ENCODE measurements at regions not wholly inside any gene's neighbourhood (a gene's known extent, or its start where the extent isn't known, plus 50 kb on each side); places are given as distances from the start of the nearest gene placed in this dataset.

GRCh38 chr12:66774929-66775328, 96.1 kb upstream of the GRIP1 start:
- Histone ChIP-seq H4K20me1 (replicated peaks; ENCODE audit: control insufficient read depth, insufficient read depth, low read length) (no peaks in the 10 kb centered on the region), H3K27ac (ENCODE audit: extremely low read depth, low read depth, low read length) (no peak overlapping the region), H3K9me3 (replicated peaks; ENCODE audit: control insufficient read depth, insufficient read depth, low read depth, low read length) (no peaks in the 10 kb centered on the region), H3K4me2 (ENCODE audit: insufficient read depth, low read length) (no peak overlapping the region), H3K27me3 (ENCODE audit: control insufficient read depth in 2 of 2, insufficient read depth in 2 of 2, low read length in 2 of 2) (no peaks in the 10 kb centered on the region), H3K79me2 (ENCODE audit: control insufficient read depth, insufficient read depth, low read length) (no peaks in the 10 kb centered on the region), H3K4me3 (no peak overlapping the region), H3K9me1 (ENCODE audit: control insufficient read depth, insufficient read depth, low read length) (no peaks in the 10 kb centered on the region), H3K9ac (ENCODE audit: insufficient read depth in 1 of 2, low read depth in 2 of 2, low read length in 2 of 2) (no peak overlapping the region), H2AFZ (ENCODE audit: low read depth, low read length) (no peak overlapping the region), H3K36me3 (ENCODE audit: control insufficient read depth, insufficient read depth, low read length) (no peaks in the 10 kb centered on the region), H3K4me1 (replicated peaks in 1 of 2; ENCODE audit: control insufficient read depth in 2 of 2, insufficient read depth in 2 of 2, low read length in 2 of 2) (no peaks in the 10 kb centered on the region)
- intact Hi-C loops (cut with micrococcal nuclease) (no loop called here), in situ Hi-C loops (cut with MboI) (no loop called here)
- FAIRE-seq (no peak), ATAC-seq (no peak), DNase-seq (ENCODE audit: extremely low read depth in 1 of 4, low spot score in 3 of 4) (no peak)
- no peak for TF ChIP-seq ZNF76 (CRISPR knock-in tag; IDR thresholded peaks at IDR 0.05; ENCODE audit: borderline replicate concordance)
- TF ChIP-seq ZNF77 (CRISPR knock-in tag; IDR thresholded peaks at IDR 0.05) = no peak
- TF ChIP-seq ZNF140 (CRISPR knock-in tag; IDR thresholded peaks at IDR 0.05) = no peak
- no peak for TF ChIP-seq TCF15 (CRISPR knock-in tag; IDR thresholded peaks at IDR 0.05)
- no peak for TF ChIP-seq POLR2G (IDR thresholded peaks at IDR 0.05; ENCODE audit: low read depth, low read length)
- no peak for TF ChIP-seq ZNF146 (CRISPR knock-in tag; IDR thresholded peaks at IDR 0.05; ENCODE audit: unreplicated experiment)
- BruUV-seq (replicated peaks) = no TSS peak
- ChIA-PET CTCF (ENCODE audit: low intra/inter-chr PET ratio) (no interaction called here), POLR2A (no interaction called here)

- Histone ChIP-seq H3K4me3 (no peak overlapping the region), H3K9me1 (ENCODE audit: control insufficient read depth, insufficient read depth, low read length) (no peaks in the 10 kb centered on the region), H3K9me3 (replicated peaks; ENCODE audit: control insufficient read depth, insufficient read depth, low read depth, low read length) (no peaks in the 10 kb centered on the region), H3K27me3 (ENCODE audit: control insufficient read depth in 2 of 2, insufficient read depth in 2 of 2, low read length in 2 of 2) (no peaks in the 10 kb centered on the region), H3K4me1 (replicated peaks in 1 of 2; ENCODE audit: control insufficient read depth in 2 of 2, insufficient read depth in 2 of 2, low read length in 2 of 2) (no peaks in the 10 kb centered on the region), H3K9ac (ENCODE audit: insufficient read depth in 1 of 2, low read depth in 2 of 2, low read length in 2 of 2) (no peak overlapping the region), H3K36me3 (ENCODE audit: control insufficient read depth, insufficient read depth, low read length) (no peaks in the 10 kb centered on the region), H3K79me2 (ENCODE audit: control insufficient read depth, insufficient read depth, low read length) (no peaks in the 10 kb centered on the region), H3K27ac (ENCODE audit: extremely low read depth, low read depth, low read length) (no peak overlapping the region), H2AFZ (ENCODE audit: low read depth, low read length) (no peak overlapping the region), H3K4me2 (ENCODE audit: insufficient read depth, low read length) (no peak overlapping the region), H4K20me1 (replicated peaks; ENCODE audit: control insufficient read depth, insufficient read depth, low read length) (no peaks in the 10 kb centered on the region)
- in situ Hi-C loops (cut with MboI) = no loop called here
- no peak for ATAC-seq
- DNase-seq (ENCODE audit: extremely low read depth in 1 of 4, low spot score in 3 of 4) = no peak
- 0% methylated on average over 4 of the region's 4 CpGs for WGBS (ENCODE audit: insufficient coverage, low coverage, missing lambda C conversion rate)
- no TSS peak for BruUV-seq (replicated peaks)
- POLR2A ChIA-PET = no interaction called here
- TF ChIP-seq DACH1 (IDR thresholded peaks at IDR 0.05; ENCODE audit: partially characterized antibody) (no peak), ZNF75A (CRISPR knock-in tag; IDR thresholded peaks at IDR 0.05) (no peak), EZH2 (IDR thresholded peaks at IDR 0.05; ENCODE audit: borderline replicate concordance, low read depth, low read length) (no peak), LEF1 (IDR thresholded peaks at IDR 0.05) (no peak), SMARCA5 (IDR thresholded peaks at IDR 0.05) (no peak), CREB3L1 (IDR thresholded peaks at IDR 0.05; ENCODE audit: borderline replicate concordance, low read depth) (no peak), RUNX1 (IDR thresholded peaks at IDR 0.05; ENCODE audit: low read depth) (no peak), MBD2 (IDR thresholded peaks at IDR 0.05; ENCODE audit: borderline replicate concordance, low read depth) (no peak), DDX20 (tag; IDR thresholded peaks at IDR 0.05; ENCODE audit: low read depth) (no peak), E2F1 (CRISPR knock-in tag; IDR thresholded peaks at IDR 0.05) (no peak)
- intact Hi-C loops (cut with micrococcal nuclease) = no loop called here
- no peak for FAIRE-seq
- CTCF ChIA-PET (ENCODE audit: low intra/inter-chr PET ratio) = no interaction called here
Observed at GRCh38 chr12:66775871-66776270, 97.0 kb upstream of the GRIP1 start.

Measured in K562 (cell line).